ENCODE measurements at regions not wholly inside any gene's neighbourhood (a gene's known extent, or its start where the extent isn't known, plus 50 kb on each side); places are given as distances from the start of the nearest gene placed in this dataset.

- DNase-seq (ENCODE audit: low spot score) = no peak
- no peak for TF ChIP-seq CTCF (IDR thresholded peaks at IDR 0.05; ENCODE audit: extremely low read depth, missing control alignments)
Observed at GRCh38 chr10:129179972-129180678, 286.9 kb upstream of the MGMT start.

DNA sequence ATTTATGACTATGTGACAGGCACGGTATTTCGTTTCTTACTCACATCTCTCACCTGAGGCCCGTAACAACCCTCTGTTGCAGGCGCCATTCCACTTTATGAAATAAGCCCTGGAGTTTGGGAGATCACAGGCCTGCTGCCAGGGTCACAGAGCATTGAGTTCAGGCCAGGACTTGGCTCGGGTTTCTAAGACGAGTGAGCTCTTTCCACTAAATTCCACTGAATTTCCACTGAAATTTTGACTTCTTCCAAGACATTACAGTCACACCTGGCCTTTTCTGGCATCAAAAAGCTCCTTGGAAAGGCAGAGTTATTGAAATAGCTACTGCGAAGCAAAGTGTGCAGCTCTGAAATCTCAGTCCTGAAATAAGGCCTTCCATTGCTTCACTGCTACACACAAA is 282.8 kb upstream of the MGMT start:
- TF ChIP-seq CTCF (IDR thresholded peaks at IDR 0.05; ENCODE audit: extremely low read depth, missing control alignments) = no peak
- no peak for DNase-seq (ENCODE audit: low spot score)

DNA sequence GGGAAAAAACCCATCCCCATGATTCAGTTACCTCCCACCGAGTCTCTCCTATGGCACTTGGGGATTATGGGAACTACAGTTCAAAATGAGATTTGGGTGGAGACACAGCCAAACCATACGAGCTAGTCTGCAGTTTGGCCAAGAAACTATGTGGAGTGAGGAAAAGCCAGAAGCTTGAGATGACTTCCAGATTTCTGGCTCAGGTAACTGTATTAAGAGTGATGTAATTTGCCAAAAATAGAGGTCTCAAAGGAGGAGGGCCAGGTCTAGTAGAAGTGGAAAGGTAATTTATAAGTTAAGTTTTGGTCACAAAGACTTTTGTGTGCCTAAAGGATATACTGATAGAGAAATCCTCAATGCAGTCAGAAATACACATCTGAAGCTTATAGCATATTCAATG is 279.7 kb upstream of the MGMT start:
- no peak for DNase-seq (ENCODE audit: low spot score)

GRCh38 chr10:129191797-129192196 is 275.2 kb upstream of the MGMT start:
- no peak for TF ChIP-seq CTCF (IDR thresholded peaks at IDR 0.05; ENCODE audit: extremely low read depth, missing control alignments)
- DNase-seq (ENCODE audit: low spot score) = no peak

More for the DNA sequence above, 279.7 kb upstream of the MGMT start:
- no peak for TF ChIP-seq CTCF (IDR thresholded peaks at IDR 0.05; ENCODE audit: extremely low read depth, missing control alignments)

- no peak for DNase-seq (ENCODE audit: low spot score)
- no peak for TF ChIP-seq CTCF (IDR thresholded peaks at IDR 0.05; ENCODE audit: extremely low read depth, missing control alignments)
Observed at GRCh38 chr10:129192344-129193128, 274.5 kb upstream of the MGMT start.

GRCh38 chr10:129193148-129193547 is 273.9 kb upstream of the MGMT start:
- no peak for DNase-seq (ENCODE audit: low spot score)
- no peak for TF ChIP-seq CTCF (IDR thresholded peaks at IDR 0.05; ENCODE audit: extremely low read depth, missing control alignments)

DNA sequence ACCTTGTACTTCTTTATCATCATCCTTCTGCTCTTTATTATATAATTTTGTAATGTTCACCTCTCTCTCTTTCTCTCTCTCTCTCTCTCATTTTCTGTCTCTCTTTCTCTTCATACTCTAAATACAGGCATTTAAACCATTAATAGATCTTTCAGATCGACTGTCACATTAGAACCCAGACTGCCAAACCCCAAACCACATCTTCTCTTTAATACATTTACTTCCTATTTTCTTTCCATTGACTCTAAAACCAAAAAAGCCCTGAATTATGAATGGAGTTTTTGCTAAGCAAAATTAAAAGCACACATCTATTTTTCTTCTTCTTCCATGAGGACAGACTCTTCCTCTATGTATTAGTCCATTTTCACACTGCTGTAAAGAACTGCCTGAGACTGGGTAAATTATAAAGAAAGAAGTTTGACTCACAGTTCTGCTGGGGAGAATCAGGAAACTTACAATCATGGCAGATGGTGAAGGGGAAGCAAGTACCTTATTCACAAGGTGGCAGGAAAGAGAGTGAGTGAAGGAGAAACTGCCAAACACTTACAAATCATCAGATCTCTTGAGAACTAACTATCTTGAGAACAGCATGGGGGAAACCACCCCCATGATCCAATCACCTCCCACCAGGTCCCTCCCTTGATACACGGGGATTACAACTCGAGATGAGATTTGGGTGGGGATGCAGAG is 272.7 kb upstream of the MGMT start:
- TF ChIP-seq CTCF (IDR thresholded peaks at IDR 0.05; ENCODE audit: extremely low read depth, missing control alignments) = no peak

More for the DNA sequence above, 272.7 kb upstream of the MGMT start:
- DNase-seq (ENCODE audit: low spot score) = no peak
